ENCODE measurements at regions not wholly inside any gene's neighbourhood (a gene's known extent, or its start where the extent isn't known, plus 50 kb on each side); places are given as distances from the start of the nearest gene placed in this dataset.

GRCh38 chr5:143652108-143652700 is 159.8 kb upstream of the HMHB1 start:
- H3K9me3 Mint-ChIP-seq: no peaks in the 10 kb centered on the region
- peak overlapping the region; percentile 8 for H3K4me3 Mint-ChIP-seq
- H3K36me3 Mint-ChIP-seq (ENCODE audit: low read depth): peaks cover 9% of the 10 kb centered on the region
- H3K27ac Mint-ChIP-seq: peak overlapping the region; percentile 86
- peak; percentile 63 for ATAC-seq (replicated peaks)
- H3K27me3 Mint-ChIP-seq: no peaks in the 10 kb centered on the region
- peaks cover 17% of the 10 kb centered on the region for H3K4me1 Mint-ChIP-seq

GRCh38 chr5:143649937-143650621 is 161.9 kb upstream of the HMHB1 start:
- H3K4me3 Mint-ChIP-seq: no peak overlapping the region
- ATAC-seq (replicated peaks): no peak
- peaks cover 17% of the 10 kb centered on the region for H3K4me1 Mint-ChIP-seq
- no peaks in the 10 kb centered on the region for H3K9me3 Mint-ChIP-seq
- no peak overlapping the region for H3K27ac Mint-ChIP-seq
- H3K36me3 Mint-ChIP-seq (ENCODE audit: low read depth): peaks cover 9% of the 10 kb centered on the region
- H3K27me3 Mint-ChIP-seq: no peaks in the 10 kb centered on the region

- Mint-ChIP-seq H3K4me3 (no peak overlapping the region), H3K36me3 (ENCODE audit: low read depth) (peaks cover 9% of the 10 kb centered on the region), H3K4me1 (peaks cover 17% of the 10 kb centered on the region), H3K27me3 (no peaks in the 10 kb centered on the region), H3K9me3 (no peaks in the 10 kb centered on the region), H3K27ac (no peak overlapping the region)
- no peak for ATAC-seq (replicated peaks)
Measured at GRCh38 chr5:143648696-143649095, 163.3 kb upstream of the HMHB1 start.

GRCh38 chr5:143646961-143647360 is 165.0 kb upstream of the HMHB1 start:
- Mint-ChIP-seq H3K4me1 (peaks cover 2% of the 10 kb centered on the region), H3K9me3 (no peaks in the 10 kb centered on the region), H3K36me3 (ENCODE audit: low read depth) (peaks cover 3% of the 10 kb centered on the region), H3K27me3 (no peaks in the 10 kb centered on the region), H3K27ac (no peak overlapping the region), H3K4me3 (no peak overlapping the region)
- ATAC-seq (replicated peaks): no peak

- H3K27me3 Mint-ChIP-seq: no peaks in the 10 kb centered on the region
Measured at GRCh38 chr5:143645356-143645755, 166.6 kb upstream of the HMHB1 start.

GRCh38 chr5:143644727-143645126 is 167.2 kb upstream of the HMHB1 start:
- Mint-ChIP-seq H3K4me3 (no peak overlapping the region), H3K4me1 (no peaks in the 10 kb centered on the region), H3K27ac (no peak overlapping the region), H3K27me3 (peaks cover 3% of the 10 kb centered on the region), H3K36me3 (ENCODE audit: low read depth) (no peaks in the 10 kb centered on the region), H3K9me3 (no peaks in the 10 kb centered on the region)
- no peak for ATAC-seq (replicated peaks)

More at GRCh38 chr5:143645356-143645755, 166.6 kb upstream of the HMHB1 start:
- H3K36me3 Mint-ChIP-seq (ENCODE audit: low read depth): no peaks in the 10 kb centered on the region
- no peak overlapping the region for H3K4me3 Mint-ChIP-seq
- no peak for ATAC-seq (replicated peaks)
- H3K27ac Mint-ChIP-seq: no peak overlapping the region
- no peaks in the 10 kb centered on the region for H3K9me3 Mint-ChIP-seq
- no peaks in the 10 kb centered on the region for H3K4me1 Mint-ChIP-seq

GRCh38 chr5:143642791-143643190 is 169.2 kb upstream of the HMHB1 start:
- no peak for ATAC-seq (replicated peaks)
- Mint-ChIP-seq H3K4me1 (no peaks in the 10 kb centered on the region), H3K9me3 (no peaks in the 10 kb centered on the region), H3K4me3 (no peak overlapping the region), H3K27me3 (peaks cover 3% of the 10 kb centered on the region), H3K27ac (no peak overlapping the region), H3K36me3 (ENCODE audit: low read depth) (no peaks in the 10 kb centered on the region)

GRCh38 chr5:143641549-143642355 is 170.2 kb upstream of the HMHB1 start:
- Mint-ChIP-seq H3K27me3 (peaks cover 3% of the 10 kb centered on the region), H3K27ac (no peak overlapping the region), H3K4me1 (no peaks in the 10 kb centered on the region), H3K36me3 (ENCODE audit: low read depth) (no peaks in the 10 kb centered on the region), H3K9me3 (no peaks in the 10 kb centered on the region), H3K4me3 (no peak overlapping the region)
- no peak for ATAC-seq (replicated peaks)

- Mint-ChIP-seq H3K9me3 (no peaks in the 10 kb centered on the region), H3K27ac (no peak overlapping the region), H3K27me3 (peaks cover 3% of the 10 kb centered on the region), H3K4me3 (no peak overlapping the region), H3K4me1 (no peaks in the 10 kb centered on the region), H3K36me3 (ENCODE audit: low read depth) (no peaks in the 10 kb centered on the region)
- ATAC-seq (replicated peaks): no peak
Measured at GRCh38 chr5:143638654-143639053, 173.3 kb upstream of the HMHB1 start.

- no peak for ATAC-seq (replicated peaks)
- no peaks in the 10 kb centered on the region for H3K9me3 Mint-ChIP-seq
- no peak overlapping the region for H3K27ac Mint-ChIP-seq
- no peaks in the 10 kb centered on the region for H3K36me3 Mint-ChIP-seq (ENCODE audit: low read depth)
- H3K4me1 Mint-ChIP-seq: no peaks in the 10 kb centered on the region
- peaks cover 3% of the 10 kb centered on the region for H3K27me3 Mint-ChIP-seq
- H3K4me3 Mint-ChIP-seq: no peak overlapping the region
Measured at GRCh38 chr5:143636931-143637528, 174.9 kb upstream of the HMHB1 start.

GRCh38 chr5:143635888-143636287 is 176.1 kb upstream of the HMHB1 start:
- Mint-ChIP-seq H3K9me3 (no peaks in the 10 kb centered on the region), H3K4me3 (no peak overlapping the region), H3K36me3 (ENCODE audit: low read depth) (no peaks in the 10 kb centered on the region), H3K27ac (no peak overlapping the region), H3K27me3 (peaks cover 3% of the 10 kb centered on the region), H3K4me1 (no peaks in the 10 kb centered on the region)
- no peak for ATAC-seq (replicated peaks)

- Mint-ChIP-seq H3K27ac (no peak overlapping the region), H3K36me3 (ENCODE audit: low read depth) (no peaks in the 10 kb centered on the region), H3K27me3 (peaks cover 3% of the 10 kb centered on the region), H3K4me3 (no peak overlapping the region), H3K4me1 (no peaks in the 10 kb centered on the region), H3K9me3 (no peaks in the 10 kb centered on the region)
- no peak for ATAC-seq (replicated peaks)
Measured at GRCh38 chr5:143635146-143635752, 176.7 kb upstream of the HMHB1 start.

GRCh38 chr5:143634689-143635088 is 177.3 kb upstream of the HMHB1 start:
- Mint-ChIP-seq H3K9me3 (no peaks in the 10 kb centered on the region), H3K27ac (no peak overlapping the region), H3K4me1 (no peaks in the 10 kb centered on the region)

GRCh38 chr5:143629871-143630659 is 181.9 kb upstream of the HMHB1 start:
- Mint-ChIP-seq H3K36me3 (ENCODE audit: low read depth) (no peaks in the 10 kb centered on the region), H3K27ac (no peak overlapping the region), H3K4me1 (no peaks in the 10 kb centered on the region), H3K27me3 (no peaks in the 10 kb centered on the region), H3K4me3 (no peak overlapping the region), H3K9me3 (peaks cover 3% of the 10 kb centered on the region)
- ATAC-seq (replicated peaks): no peak

More at GRCh38 chr5:143634689-143635088, 177.3 kb upstream of the HMHB1 start:
- H3K36me3 Mint-ChIP-seq (ENCODE audit: low read depth): no peaks in the 10 kb centered on the region
- ATAC-seq (replicated peaks): no peak
- no peak overlapping the region for H3K4me3 Mint-ChIP-seq
- H3K27me3 Mint-ChIP-seq: no peaks in the 10 kb centered on the region

Measured in activated T-helper 17 cell treated with anti-CD3 and anti-CD28 coated beads, Interleukin-2, amount 50 U/mL, for 72 hours (primary cell).